ENCODE measurements at regions not wholly inside any gene's neighbourhood (a gene's known extent, or its start where the extent isn't known, plus 50 kb on each side); places are given as distances from the start of the nearest gene placed in this dataset.

- POLR2A ChIA-PET: no interaction called here
- H3K9ac ChIP-seq (ENCODE audit: low read length): no peak overlapping the region
- H3K4me3 ChIP-seq (ENCODE audit: control extremely low read depth in 1 of 5, extremely low read depth in 1 of 5, insufficient read depth in 1 of 5, low read depth in 2 of 5, low read length in 4 of 5): no peak overlapping the region
- no peaks in the 10 kb centered on the region for H3K9me3 Mint-ChIP-seq (ENCODE audit: insufficient read depth)
- H3K4me2 ChIP-seq (replicated peaks; ENCODE audit: low read depth, low read length, poor library complexity, severe bottlenecking): no peak overlapping the region
- no peak overlapping the region for H3K27ac ChIP-seq (ENCODE audit: low read length in 2 of 2)
- DNase-seq (no peak), ATAC-seq (ENCODE audit: low read depth) (no peak)
- H3K4me1 Mint-ChIP-seq: no peaks in the 10 kb centered on the region
- no peaks in the 10 kb centered on the region for H3K4me1 ChIP-seq (ENCODE audit: control insufficient read depth in 2 of 2, insufficient read depth in 2 of 2, low read length in 2 of 2)
- intact Hi-C loops (cut with micrococcal nuclease): no loop called here
- no peaks in the 10 kb centered on the region for H4K20me1 ChIP-seq (ENCODE audit: control insufficient read depth, insufficient read depth, low read length, poor library complexity, severe bottlenecking)
- whole genome bisulfite sequencing (ENCODE audit: insufficient coverage): no CpG with 5 or more reads among the region's 1 CpG
- no peaks in the 10 kb centered on the region for H3K27me3 ChIP-seq (replicated peaks in 1 of 4; ENCODE audit: control extremely low read depth in 1 of 4, control insufficient read depth in 3 of 4, insufficient read depth in 4 of 4, low read length in 3 of 4)
- H3K36me3 ChIP-seq (replicated peaks in 1 of 2; ENCODE audit: control extremely low read depth in 1 of 2, control insufficient read depth in 1 of 2, extremely low read depth in 1 of 2, insufficient read depth in 2 of 2, low read length in 1 of 2): no peaks in the 10 kb centered on the region
- H3K79me2 ChIP-seq (ENCODE audit: control insufficient read depth, insufficient read depth, low read length): no peaks in the 10 kb centered on the region
- no peak overlapping the region for H2AFZ ChIP-seq (ENCODE audit: insufficient read depth, low read depth, low read length, poor library complexity, severe bottlenecking)
- no peaks in the 10 kb centered on the region for H3K9me3 ChIP-seq (ENCODE audit: control extremely low read depth in 1 of 3, control insufficient read depth in 2 of 3, insufficient read depth in 1 of 3, low read length in 2 of 3)
- no peak overlapping the region for H3K4me3 Mint-ChIP-seq
- no peak for TF ChIP-seq EZH2 (IDR thresholded peaks at IDR 0.05; ENCODE audit: borderline replicate concordance, insufficient read depth, low read depth, low read length, poor library complexity, severe bottlenecking)
- no peak for TF ChIP-seq CTCF (IDR thresholded peaks at IDR 0.05)
- H3K27ac Mint-ChIP-seq: no peak overlapping the region
- peaks cover 3% of the 10 kb centered on the region for H3K27me3 Mint-ChIP-seq
- CTCF ChIA-PET: no interaction called here
Observed at GRCh38 chr4:128718768-128719167, 90.7 kb upstream of the JADE1 start.

DNA sequence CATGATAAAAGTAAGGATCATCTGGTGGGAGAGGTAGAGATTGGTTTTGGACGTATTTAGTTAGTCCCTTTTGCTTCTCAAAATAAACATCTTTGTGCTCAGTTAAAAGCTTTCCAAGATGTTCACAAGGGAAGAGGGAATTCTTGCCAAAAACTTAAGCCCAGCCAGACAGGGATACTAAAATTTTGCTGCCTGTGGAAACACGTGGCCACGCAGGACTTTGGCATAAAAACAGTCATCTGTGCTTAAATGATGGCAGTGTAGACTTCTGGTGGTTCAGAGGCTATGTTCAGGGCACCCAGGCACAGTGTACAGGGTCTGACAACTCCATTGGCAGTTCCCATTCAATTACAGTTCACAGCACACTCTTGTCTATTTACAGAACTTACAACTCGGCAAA, 93.2 kb upstream of the JADE1 start:
- H3K27me3 Mint-ChIP-seq: peaks cover 3% of the 10 kb centered on the region
- ATAC-seq (ENCODE audit: low read depth): no peak
- no peak for TF ChIP-seq EZH2 (IDR thresholded peaks at IDR 0.05; ENCODE audit: borderline replicate concordance, insufficient read depth, low read depth, low read length, poor library complexity, severe bottlenecking)
- no peak for TF ChIP-seq CTCF (IDR thresholded peaks at IDR 0.05)
- Histone ChIP-seq H3K9me3 (ENCODE audit: control extremely low read depth in 1 of 3, control insufficient read depth in 2 of 3, insufficient read depth in 1 of 3, low read length in 2 of 3) (peaks cover 0 to 3% (median 0%) of the 10 kb centered on the region in 3 donors), H3K79me2 (ENCODE audit: control insufficient read depth, insufficient read depth, low read length) (no peaks in the 10 kb centered on the region), H3K9ac (ENCODE audit: low read length) (no peak overlapping the region), H3K4me3 (ENCODE audit: control extremely low read depth in 1 of 5, extremely low read depth in 1 of 5, insufficient read depth in 1 of 5, low read depth in 2 of 5, low read length in 4 of 5) (no peak overlapping the region), H3K36me3 (replicated peaks in 1 of 2; ENCODE audit: control extremely low read depth in 1 of 2, control insufficient read depth in 1 of 2, extremely low read depth in 1 of 2, insufficient read depth in 2 of 2, low read length in 1 of 2) (no peaks in the 10 kb centered on the region), H3K4me1 (ENCODE audit: control insufficient read depth in 2 of 2, insufficient read depth in 2 of 2, low read length in 2 of 2) (no peaks in the 10 kb centered on the region), H4K20me1 (ENCODE audit: control insufficient read depth, insufficient read depth, low read length, poor library complexity, severe bottlenecking) (no peaks in the 10 kb centered on the region), H2AFZ (ENCODE audit: insufficient read depth, low read depth, low read length, poor library complexity, severe bottlenecking) (no peak overlapping the region), H3K27me3 (replicated peaks in 1 of 4; ENCODE audit: control extremely low read depth in 1 of 4, control insufficient read depth in 3 of 4, insufficient read depth in 4 of 4, low read length in 3 of 4) (no peaks in the 10 kb centered on the region), H3K27ac (ENCODE audit: low read length in 2 of 2) (no peak overlapping the region), H3K4me2 (replicated peaks; ENCODE audit: low read depth, low read length, poor library complexity, severe bottlenecking) (no peak overlapping the region)
- intact Hi-C loops (cut with micrococcal nuclease): no loop called here
- no peaks in the 10 kb centered on the region for H3K4me1 Mint-ChIP-seq
- no peak overlapping the region for H3K4me3 Mint-ChIP-seq
- H3K9me3 Mint-ChIP-seq (ENCODE audit: insufficient read depth): no peaks in the 10 kb centered on the region
- ChIA-PET POLR2A (no interaction called here), CTCF (no interaction called here)
- no peak overlapping the region for H3K27ac Mint-ChIP-seq
- no peak for DNase-seq
- no CpG with 5 or more reads among the region's 4 CpGs for WGBS (ENCODE audit: insufficient coverage)
